NCI-H510A (cell line): ENCODE measurements at regions not wholly inside any gene's neighbourhood (a gene's known extent, or its start where the extent isn't known, plus 50 kb on each side); places are given as distances from the start of the nearest gene placed in this dataset.
"Not testable (repeated sequence)": the region's sequence is repeated elsewhere in the genome, so short reads cannot be mapped to it uniquely, and the experiment has no call there.

Experiments used
- DNase-seq: peaks from one replicate; lab custom pipeline; 2025; lab: John Stamatoyannopoulos, UW

GRCh38 chr15:79492065-79492464 lies 59.9 kb downstream of the MINAR1 start:
- no peak for DNase-seq

- DNase-seq: no peak
These were observed 62.3 kb downstream of the MINAR1 start for GRCh38 chr15:79494384-79494909.

DNA sequence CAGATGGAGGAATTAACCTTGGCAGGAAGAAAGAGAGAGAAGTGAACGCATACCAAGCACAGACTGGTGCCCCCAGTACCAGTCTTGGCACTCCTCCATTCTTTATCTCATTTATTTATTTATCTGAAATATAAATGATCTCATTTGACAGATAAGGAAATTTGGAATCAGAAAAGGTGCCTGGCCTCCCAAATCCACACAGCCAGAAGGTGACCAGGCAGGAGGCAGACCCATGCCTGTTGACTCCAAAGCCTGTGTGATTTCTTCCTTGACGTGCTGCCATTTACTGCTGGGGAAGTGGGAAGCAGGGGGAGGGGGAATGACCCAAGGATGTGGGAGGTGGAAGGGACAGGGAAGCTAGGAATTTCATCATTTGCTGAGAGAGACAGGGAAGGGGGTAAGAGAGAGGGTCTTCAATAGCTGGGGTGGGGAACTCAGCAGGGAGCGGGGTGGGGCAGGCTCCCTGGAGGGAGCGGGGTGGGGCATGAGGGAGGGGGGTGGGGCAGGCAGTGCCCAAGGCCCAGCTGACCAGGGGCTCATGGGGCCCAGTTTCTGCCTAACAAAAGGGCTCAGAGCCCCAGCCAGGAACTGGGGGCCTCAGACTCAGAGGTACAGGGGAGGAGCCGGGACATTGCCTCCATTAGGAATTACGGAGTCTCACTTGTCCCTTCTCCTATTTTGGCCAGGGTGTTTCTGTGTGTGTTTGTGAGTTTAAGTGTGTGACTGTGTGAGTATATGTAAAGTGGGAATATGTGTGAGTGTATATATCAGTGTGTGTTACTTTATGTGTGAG lies 63.0 kb downstream of the MINAR1 start:
- DNase-seq: no peak

GRCh38 chr15:79495775-79496174 lies 63.6 kb downstream of the MINAR1 start:
- DNase-seq: no peak

GRCh38 chr15:79496838-79497237 lies 64.7 kb downstream of the MINAR1 start:
- DNase-seq: no peak

GRCh38 chr15:79501086-79501485 lies 69.0 kb downstream of the MINAR1 start:
- DNase-seq: no peak

GRCh38 chr15:79505956-79506355 lies 73.8 kb downstream of the MINAR1 start:
- no peak for DNase-seq

- DNase-seq: not testable (repeated sequence)
These were observed 80.7 kb downstream of the MINAR1 start for GRCh38 chr15:79512844-79513243.

- DNase-seq: no peak
These were observed 81.3 kb downstream of the MINAR1 start for GRCh38 chr15:79513417-79513816.

GRCh38 chr15:79513940-79514339 lies 81.8 kb downstream of the MINAR1 start:
- DNase-seq: no peak

DNA sequence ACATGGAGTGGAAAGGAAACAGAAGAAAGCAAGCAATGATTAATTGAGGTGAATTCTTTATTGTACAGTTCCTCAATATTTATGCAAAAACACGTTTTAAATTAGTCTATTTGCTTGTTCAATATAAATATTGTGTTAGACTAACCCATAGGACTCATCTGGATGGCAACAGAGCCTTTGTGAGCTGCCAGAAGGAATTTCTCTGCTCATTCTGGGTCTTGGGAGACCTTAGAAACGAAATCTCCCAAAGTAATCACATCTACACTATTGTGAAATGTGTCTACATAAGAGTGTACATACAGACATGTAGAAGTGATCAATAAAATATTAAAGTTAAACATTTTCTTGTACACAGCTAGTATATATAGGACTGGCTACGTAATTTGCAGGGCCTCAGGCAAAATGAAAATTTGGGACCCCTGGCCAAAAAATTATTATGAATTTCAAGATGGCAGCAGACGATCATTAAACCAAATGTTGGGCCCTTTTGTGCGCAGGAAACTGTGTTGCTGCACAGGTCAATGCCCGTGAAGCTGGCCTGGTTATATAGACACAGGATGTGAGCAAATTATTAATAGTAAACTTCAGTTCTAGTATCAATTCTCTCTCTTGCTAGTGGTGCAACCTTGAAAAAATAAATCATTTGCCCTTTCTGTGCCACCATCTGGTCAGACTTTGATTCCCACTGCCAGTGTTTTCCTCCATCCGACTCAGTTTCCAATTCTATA lies 83.3 kb downstream of the MINAR1 start:
- DNase-seq: no peak

- DNase-seq: no peak
These were observed 84.0 kb downstream of the MINAR1 start for GRCh38 chr15:79516155-79516554.

DNA sequence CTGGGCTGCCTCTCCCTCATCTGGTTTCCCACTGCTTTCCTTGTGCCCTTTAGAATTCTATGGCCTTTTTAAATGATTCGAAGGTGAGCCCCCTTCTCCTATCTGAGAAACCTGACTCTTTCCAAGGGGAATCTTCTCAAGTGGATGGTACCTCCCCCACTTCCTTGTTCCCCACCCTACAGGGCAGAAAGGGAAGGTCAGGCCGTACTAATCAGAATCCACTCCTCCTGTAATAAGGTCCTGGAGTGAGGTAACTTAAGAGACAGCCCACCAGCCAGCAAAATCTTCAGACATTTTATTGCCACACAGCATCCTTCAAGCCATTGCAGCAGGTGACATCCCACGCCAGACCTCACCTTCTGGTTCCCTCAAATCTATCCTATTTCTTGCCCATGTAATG lies 84.5 kb downstream of the MINAR1 start:
- DNase-seq: no peak

GRCh38 chr15:79519628-79520027 lies 87.5 kb downstream of the MINAR1 start:
- DNase-seq: no peak

DNA sequence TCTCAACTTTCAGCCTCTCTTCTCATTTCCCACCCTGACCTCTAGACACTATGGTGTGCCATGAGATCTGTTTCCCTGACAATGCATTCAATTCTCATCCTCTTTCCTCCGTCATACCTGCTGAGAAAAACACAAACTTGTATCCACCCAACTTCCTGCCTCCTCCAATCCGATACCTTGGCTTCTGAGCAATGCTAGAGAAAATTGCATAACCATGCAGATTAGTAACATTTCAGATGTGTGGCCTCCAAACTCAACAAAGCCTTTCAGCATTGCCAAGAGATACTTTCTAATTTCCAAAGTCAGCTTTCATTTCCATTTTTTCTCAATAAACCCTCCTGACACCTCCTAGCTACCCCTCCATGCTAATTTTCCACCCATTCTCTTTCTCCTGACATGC lies 88.5 kb downstream of the MINAR1 start:
- no peak for DNase-seq

GRCh38 chr15:79522656-79523055 lies 90.5 kb downstream of the MINAR1 start:
- no peak for DNase-seq

DNA sequence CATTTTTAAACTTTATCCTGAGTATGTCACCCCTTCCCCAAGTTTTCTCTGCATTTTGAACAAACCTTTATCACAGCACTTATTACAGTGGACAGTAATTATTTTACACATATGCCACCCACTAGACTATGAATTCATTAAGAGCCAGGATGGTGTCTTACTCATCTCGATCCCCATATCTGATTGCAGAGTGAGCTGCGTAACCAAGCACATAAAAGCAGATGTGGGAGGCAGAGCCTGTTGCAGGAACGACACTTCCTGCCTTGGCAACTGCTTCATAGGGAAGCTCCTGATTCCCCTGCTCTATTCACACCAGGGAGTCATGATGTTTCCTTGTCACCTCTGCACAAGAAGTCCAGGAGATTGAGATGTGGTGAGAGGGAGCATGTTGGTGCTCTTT lies 91.1 kb downstream of the MINAR1 start:
- DNase-seq: no peak

- no peak for DNase-seq
These were observed 92.4 kb downstream of the MINAR1 start for GRCh38 chr15:79524531-79524930.

DNA sequence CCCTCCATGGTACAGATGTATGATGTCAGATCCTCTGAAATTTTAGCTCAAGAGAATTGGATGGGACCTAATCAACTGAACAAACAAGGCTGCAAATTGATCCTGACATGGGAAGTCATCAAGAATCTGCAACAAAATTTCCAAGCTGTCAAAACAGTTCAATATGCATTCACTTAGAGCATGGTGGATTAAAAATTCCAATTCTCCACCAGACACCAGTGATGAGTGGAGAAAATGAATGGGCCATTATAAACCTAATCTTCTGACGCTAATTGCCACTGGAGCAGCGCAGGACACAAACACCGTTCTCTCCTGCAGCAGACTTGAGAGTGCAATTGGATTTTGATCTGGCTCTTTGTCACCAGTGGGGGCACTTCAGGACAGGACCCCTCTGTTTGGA lies 94.2 kb downstream of the MINAR1 start:
- no peak for DNase-seq

GRCh38 chr15:79527821-79528220 lies 95.7 kb downstream of the MINAR1 start:
- DNase-seq: no peak

GRCh38 chr15:79529157-79529785 lies 97.1 kb downstream of the MINAR1 start:
- no peak for DNase-seq

- no peak for DNase-seq
These were observed 103.4 kb downstream of the MINAR1 start for GRCh38 chr15:79535536-79535935.

DNA sequence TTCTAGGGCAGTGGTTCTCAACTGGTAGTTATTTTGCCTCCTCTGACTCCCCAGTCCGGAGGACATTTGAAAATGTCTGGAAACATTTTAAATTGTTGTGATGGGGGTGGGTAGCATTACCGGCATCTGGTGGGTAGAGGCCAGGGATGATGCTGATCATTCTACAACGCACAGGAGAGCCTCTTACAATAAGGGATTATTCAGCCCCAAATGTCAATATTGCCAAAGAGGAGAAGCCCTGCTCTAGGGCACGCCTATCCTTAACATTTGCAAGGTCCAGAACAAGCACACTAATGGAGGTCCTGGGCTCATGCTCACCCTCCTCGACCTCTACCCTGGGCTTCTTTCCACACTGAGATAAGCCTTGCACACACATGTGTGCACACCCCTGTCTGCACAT lies 106.4 kb downstream of the MINAR1 start:
- no peak for DNase-seq
